Bone marrow (tissue), 2 donors: ENCODE measurements at regions not wholly inside any gene's neighbourhood (a gene's known extent, or its start where the extent isn't known, plus 50 kb on each side); places are given as distances from the start of the nearest gene placed in this dataset.

ENCODE experiments used
- DNase-seq, 2 donors: peaks; one replicate each; lab custom pipeline; 2025; lab: John Stamatoyannopoulos, UW

GRCh38 chr2:16818203-16818556 lies 152.5 kb upstream of the CYRIA start:
- DNase-seq = no peak

- no peak for DNase-seq
Measured at GRCh38 chr2:16817305-16818202, 151.9 kb upstream of the CYRIA start.

- DNase-seq = no peak
Measured at GRCh38 chr2:16816522-16816921, 150.9 kb upstream of the CYRIA start.

- peak in 1 of 2 donors; percentile 37 for DNase-seq
Measured at GRCh38 chr2:16816016-16816415, 150.4 kb upstream of the CYRIA start.

GRCh38 chr2:16813593-16813992 lies 148.0 kb upstream of the CYRIA start:
- DNase-seq = no peak

- no peak for DNase-seq
Measured at GRCh38 chr2:16798472-16798871, 132.8 kb upstream of the CYRIA start.

GRCh38 chr2:16791496-16791895 lies 125.9 kb upstream of the CYRIA start:
- DNase-seq = no peak

GRCh38 chr2:16785149-16785548 lies 119.5 kb upstream of the CYRIA start:
- no peak for DNase-seq

- no peak for DNase-seq
Measured at GRCh38 chr2:16784652-16785051, 119.0 kb upstream of the CYRIA start.

- no peak for DNase-seq
Measured at GRCh38 chr2:16777123-16777870, 111.7 kb upstream of the CYRIA start.

GRCh38 chr2:16775899-16776231 lies 110.2 kb upstream of the CYRIA start:
- no peak for DNase-seq

- DNase-seq = no peak
Measured at GRCh38 chr2:16774980-16775898, 109.6 kb upstream of the CYRIA start.

- DNase-seq = no peak
Measured at GRCh38 chr2:16774091-16774490, 108.5 kb upstream of the CYRIA start.

- DNase-seq = peak in 1 of 2 donors; percentile 31
Measured at GRCh38 chr2:16773080-16773713, 107.6 kb upstream of the CYRIA start.

GRCh38 chr2:16767789-16768476 lies 102.3 kb upstream of the CYRIA start:
- DNase-seq = no peak

GRCh38 chr2:16765356-16765755 lies 99.7 kb upstream of the CYRIA start:
- DNase-seq = no peak

GRCh38 chr2:16764487-16764886 lies 98.9 kb upstream of the CYRIA start:
- DNase-seq = no peak

- no peak for DNase-seq
Measured at GRCh38 chr2:16763493-16763899, 97.9 kb upstream of the CYRIA start.

- DNase-seq = no peak
Measured at GRCh38 chr2:16763056-16763455, 97.4 kb upstream of the CYRIA start.

- DNase-seq = no peak
Measured at GRCh38 chr2:16760426-16760825, 94.8 kb upstream of the CYRIA start.
